ENCODE measurements at regions not wholly inside any gene's neighbourhood (a gene's known extent, or its start where the extent isn't known, plus 50 kb on each side); places are given as distances from the start of the nearest gene placed in this dataset.

GRCh38 chr16:16798504-16798903 is 419.6 kb downstream of the NPIPA7 start (continued):
- TF ChIP-seq NANOG (IDR thresholded peaks at IDR 0.05; ENCODE audit: insufficient read depth, low read depth, low read length, poor library complexity, severe bottlenecking) (no peak), GTF2F1 (IDR thresholded peaks at IDR 0.05; ENCODE audit: borderline replicate concordance, low read depth, low read length) (no peak), POLR2A (IDR thresholded peaks at IDR 0.05; ENCODE audit: control extremely low read depth in 1 of 2, low read depth in 2 of 2, low read length in 2 of 2) (no peak), TAF7 (optimal IDR thresholded peaks at IDR 0.05; ENCODE audit: borderline replicate concordance, low read depth, low read length) (no peak), EGR1 (IDR thresholded peaks at IDR 0.05; ENCODE audit: borderline replicate concordance, low read depth, low read length) (no peak), RFX5 (IDR thresholded peaks at IDR 0.05; ENCODE audit: borderline replicate concordance, low read depth, low read length) (no peak)

Data from H1 (cell line).